Caco-2 (cell line): ENCODE measurements at regions not wholly inside any gene's neighbourhood (a gene's known extent, or its start where the extent isn't known, plus 50 kb on each side); places are given as distances from the start of the nearest gene placed in this dataset.

Experiments used
- BruUV-seq: library from RNA; stranded (reverse); fragments of 400-500 nt; replicated peaks from 2 replicates; lab custom pipeline; 2021; lab: Mats Ljungman, UMichigan
- CTCF ChIA-PET: fragments of 300-600 bp; sonication (Branson Sonifier 250); formaldehyde crosslinking; loops from one replicate; lab custom pipeline; 2022; ENCODE audit warnings: antibody characterized with exemption; lab: Charles Lee
- POLR2A ChIA-PET: fragments of 300-600 bp; sonication (Branson Sonifier 250); formaldehyde crosslinking; loops from one replicate; lab custom pipeline; 2022; ENCODE audit warnings: antibody characterized with exemption; lab: Charles Lee
- DNase-seq, 2 experiments: peaks; one replicate each; pipeline versions ENCODE4 v3.0.0 to v3.0.0-alpha.2; 2020 to 2022
- H3K27me3 ChIP-seq: replicated peaks from 2 replicates; pipeline ENCODE4 v1.6.0; 2011; ENCODE audit warnings: low read length; ENCODE audit not compliant: control insufficient read depth, insufficient read depth
- H3K36me3 ChIP-seq: 2 replicates; pipeline ENCODE4 v1.5.1; 2011; ENCODE audit warnings: low read length; ENCODE audit not compliant: control insufficient read depth, insufficient read depth
- H3K4me1 ChIP-seq: fragments of 250-450 bp; sonication (Bioruptor Pico); 2 replicates; pipeline ENCODE4 v1.5.1; 2020; ENCODE audit warnings: mild to moderate bottlenecking
- H3K4me3 ChIP-seq: 2 replicates; pipeline ENCODE4 v1.5.1; 2011; ENCODE audit warnings: low read depth, mild to moderate bottlenecking, control low read depth, low read length
- H3K9me3 ChIP-seq: fragments of 250-450 bp; sonication (Bioruptor Pico); 2 replicates; pipeline ENCODE4 v1.5.1; 2020; ENCODE audit warnings: mild to moderate bottlenecking, moderate library complexity
- H3K27ac Mint-ChIP-seq: one replicate; pipeline ENCODE4 v1.8.0; 2022; ENCODE audit warnings: mixed read lengths; ENCODE audit not compliant: unreplicated experiment
- H3K27me3 Mint-ChIP-seq: one replicate; pipeline ENCODE4 v1.8.0; 2022; ENCODE audit warnings: mixed read lengths; ENCODE audit not compliant: insufficient read depth, unreplicated experiment
- H3K36me3 Mint-ChIP-seq: one replicate; pipeline ENCODE4 v1.8.0; 2022; ENCODE audit warnings: mild to moderate bottlenecking, mixed read lengths; ENCODE audit not compliant: insufficient read depth, unreplicated experiment
- H3K4me1 Mint-ChIP-seq: one replicate; pipeline ENCODE4 v1.8.0; 2022; ENCODE audit warnings: low read depth, mixed read lengths; ENCODE audit not compliant: unreplicated experiment
- H3K4me3 Mint-ChIP-seq: one replicate; pipeline ENCODE4 v1.8.0; 2022; ENCODE audit warnings: mild to moderate bottlenecking, moderate library complexity, mixed read lengths; ENCODE audit not compliant: unreplicated experiment
- H3K9me3 Mint-ChIP-seq: one replicate; pipeline ENCODE4 v1.8.0; 2022; ENCODE audit warnings: mixed read lengths; ENCODE audit not compliant: unreplicated experiment
- CTCF ChIP-seq, 2 experiments: fragments of 200-600 bp in 1 of 2; IDR thresholded peaks; 1 replicate in 1 of 2; 2 replicates in 1 of 2; pipeline versions ENCODE4 v1.5.1 to v1.8.0; 2011 to 2022; ENCODE audit warnings: antibody characterized with exemption in 1 of 2, control low read depth in 1 of 2, inconsistent platforms in 1 of 2, low read depth in 1 of 2, low read length in 1 of 2, mild to moderate bottlenecking in 1 of 2, moderate library complexity in 1 of 2; ENCODE audit not compliant: insufficient read depth in 1 of 2, severe bottlenecking in 1 of 2, unreplicated experiment in 1 of 2
- intact Hi-C: fragments of 100-400 bp; cut with micrococcal nuclease; formaldehyde crosslinking; loops from one replicate; pipeline ENCODE4 v1.10.0; 2022; ENCODE audit not compliant: unreplicated experiment

DNA sequence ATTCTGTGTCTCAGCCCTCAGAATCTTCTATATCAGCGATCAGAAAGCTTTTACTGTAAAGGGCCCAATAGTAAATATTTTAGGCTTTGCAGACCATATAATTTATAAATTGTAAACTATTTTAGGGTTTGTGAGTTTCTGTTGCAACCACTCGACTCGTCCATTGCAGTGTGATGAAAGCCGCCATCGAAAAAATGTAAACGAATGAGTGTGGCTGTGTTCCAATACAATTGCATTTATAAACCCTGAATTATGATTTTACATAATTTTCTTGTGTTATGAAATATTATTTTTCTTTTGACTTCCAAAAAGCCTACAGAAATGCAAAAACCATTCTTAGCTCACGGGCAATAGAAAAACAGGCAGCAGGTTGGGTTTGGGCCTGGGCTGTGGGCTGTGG, 62.5 kb upstream of the ADO start:
- Mint-ChIP-seq H3K4me1 (no peaks in the 10 kb centered on the region), H3K4me3 (no peak overlapping the region), H3K36me3 (no peaks in the 10 kb centered on the region), H3K27me3 (peaks cover 8% of the 10 kb centered on the region), H3K9me3 (no peaks in the 10 kb centered on the region), H3K27ac (no peak overlapping the region)
- intact Hi-C loops, result no loop called here
- no peaks in the 10 kb centered on the region for H3K4me1 ChIP-seq
- no peak overlapping the region for H3K4me3 ChIP-seq
- H3K36me3 ChIP-seq, result no peaks in the 10 kb centered on the region
- no peak for TF ChIP-seq CTCF (IDR thresholded peaks at IDR 0.05; ENCODE audit: insufficient read depth in 1 of 2, low read depth in 1 of 2, low read length in 1 of 2, severe bottlenecking in 1 of 2, unreplicated experiment in 1 of 2)
- ChIA-PET CTCF (no interaction called here), POLR2A (no interaction called here)
- no TSS peak for BruUV-seq
- no peak for DNase-seq
- H3K9me3 ChIP-seq, result no peaks in the 10 kb centered on the region
- H3K27me3 ChIP-seq, result no peaks in the 10 kb centered on the region

DNA sequence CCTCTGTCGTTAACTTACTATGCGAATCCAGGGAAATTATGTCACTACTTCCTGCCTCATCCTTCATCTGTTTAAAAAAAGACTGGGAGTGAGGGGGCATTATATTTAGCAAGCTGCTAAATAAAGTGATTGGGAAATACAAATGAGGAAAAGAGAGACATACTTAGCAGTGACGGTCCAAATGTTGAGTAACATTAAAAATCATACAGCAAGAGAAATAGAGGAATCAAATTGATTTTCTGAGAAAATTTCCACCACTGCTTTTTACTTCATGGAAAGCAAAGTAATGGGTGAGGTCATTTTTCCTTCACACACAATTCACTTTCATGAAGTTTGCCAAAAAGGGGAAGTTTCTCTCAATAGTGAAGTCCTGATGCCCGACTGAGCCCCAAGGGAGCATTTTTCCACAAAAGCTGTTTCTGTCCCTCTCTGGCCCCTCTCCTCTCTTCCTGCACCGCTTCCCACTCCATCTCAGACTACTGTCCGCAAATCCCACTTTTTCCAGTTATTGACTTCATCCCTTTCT, 61.9 kb upstream of the ADO start:
- H3K9me3 Mint-ChIP-seq, result no peaks in the 10 kb centered on the region
- TF ChIP-seq CTCF (IDR thresholded peaks at IDR 0.05; ENCODE audit: insufficient read depth in 1 of 2, low read depth in 1 of 2, low read length in 1 of 2, severe bottlenecking in 1 of 2, unreplicated experiment in 1 of 2), result no peak

DNA sequence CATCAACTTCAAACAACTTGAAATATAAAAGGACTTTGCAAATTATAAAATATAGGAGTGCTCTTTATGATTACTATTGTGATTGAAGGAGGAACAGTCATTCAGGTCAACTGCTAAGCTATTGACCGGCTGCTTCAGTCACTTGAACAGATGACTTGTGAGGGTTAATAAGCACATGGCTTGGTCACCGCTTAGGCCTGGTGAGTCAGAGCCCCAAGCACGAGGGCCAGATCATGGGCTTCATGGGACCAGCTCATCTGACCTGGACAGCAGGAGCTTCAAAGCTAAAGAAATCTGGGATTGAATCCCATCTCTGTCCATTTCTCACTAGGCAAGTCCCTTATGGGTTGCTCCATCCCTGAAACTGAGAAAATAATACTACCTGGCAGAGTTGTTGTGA, 60.4 kb upstream of the ADO start:
- no peaks in the 10 kb centered on the region for H3K9me3 Mint-ChIP-seq

More for the DNA sequence above, 61.9 kb upstream of the ADO start:
- no peak for DNase-seq
- POLR2A ChIA-PET, result no interaction called here
- Mint-ChIP-seq H3K36me3 (no peaks in the 10 kb centered on the region), H3K27ac (no peak overlapping the region), H3K27me3 (peaks cover 8% of the 10 kb centered on the region), H3K4me1 (no peaks in the 10 kb centered on the region), H3K4me3 (no peak overlapping the region)
- intact Hi-C loops, result no loop called here
- Histone ChIP-seq H3K4me3 (no peak overlapping the region), H3K36me3 (no peaks in the 10 kb centered on the region), H3K4me1 (no peaks in the 10 kb centered on the region), H3K27me3 (no peaks in the 10 kb centered on the region), H3K9me3 (no peaks in the 10 kb centered on the region)
- CTCF ChIA-PET, result no interaction called here
- no TSS peak for BruUV-seq

More for the DNA sequence above, 60.4 kb upstream of the ADO start:
- no peaks in the 10 kb centered on the region for H3K9me3 ChIP-seq
- no peak for TF ChIP-seq CTCF (IDR thresholded peaks at IDR 0.05; ENCODE audit: insufficient read depth in 1 of 2, low read depth in 1 of 2, low read length in 1 of 2, severe bottlenecking in 1 of 2, unreplicated experiment in 1 of 2)
- H3K27ac Mint-ChIP-seq, result no peak overlapping the region
- H3K4me3 Mint-ChIP-seq, result no peak overlapping the region
- CTCF ChIA-PET, result no interaction called here
- no peak overlapping the region for H3K4me3 ChIP-seq
- H3K4me1 Mint-ChIP-seq, result no peaks in the 10 kb centered on the region
- intact Hi-C loops, result no loop called here
- no peak for DNase-seq
- peaks cover 7% of the 10 kb centered on the region for H3K27me3 Mint-ChIP-seq
- no TSS peak for BruUV-seq
- no peaks in the 10 kb centered on the region for H3K36me3 Mint-ChIP-seq
- H3K27me3 ChIP-seq, result no peaks in the 10 kb centered on the region
- H3K4me1 ChIP-seq, result no peaks in the 10 kb centered on the region
- POLR2A ChIA-PET, result no interaction called here
- H3K36me3 ChIP-seq, result no peaks in the 10 kb centered on the region
